ENCODE measurements at regions not wholly inside any gene's neighbourhood (a gene's known extent, or its start where the extent isn't known, plus 50 kb on each side); places are given as distances from the start of the nearest gene placed in this dataset.

- no peak for DNase-seq
Measured at GRCh38 chr13:50071379-50071778, 56.1 kb downstream of the KCNRG start.

- DNase-seq = no peak
Measured at GRCh38 chr13:50072676-50073075, 57.4 kb downstream of the KCNRG start.

- DNase-seq = no peak
Measured at GRCh38 chr13:50073340-50073739, 58.1 kb downstream of the KCNRG start.

- DNase-seq = no peak
Measured at GRCh38 chr13:50074843-50075242, 59.6 kb downstream of the KCNRG start.

- no peak for DNase-seq
Measured at GRCh38 chr13:50075619-50076097, 60.4 kb downstream of the KCNRG start.

GRCh38 chr13:50077431-50077830, 62.2 kb downstream of the KCNRG start:
- no peak for DNase-seq

- no peak for DNase-seq
Measured at GRCh38 chr13:50078231-50078894, 63.1 kb downstream of the KCNRG start.

GRCh38 chr13:50078895-50079654, 63.8 kb downstream of the KCNRG start:
- no peak for DNase-seq

GRCh38 chr13:50079655-50080202, 64.5 kb downstream of the KCNRG start:
- DNase-seq = no peak

- peak; percentile 69 for DNase-seq
Measured at GRCh38 chr13:50080203-50080910, 65.1 kb downstream of the KCNRG start.

- DNase-seq = peak; percentile 79
Measured at GRCh38 chr13:50080911-50081678, 65.9 kb downstream of the KCNRG start.

GRCh38 chr13:50081679-50082425, 66.6 kb downstream of the KCNRG start:
- DNase-seq = peak; percentile 99

- peak; percentile 86 for DNase-seq
Measured at GRCh38 chr13:50082426-50083281, 67.4 kb downstream of the KCNRG start.

GRCh38 chr13:50085063-50085462, 69.8 kb downstream of the KCNRG start:
- DNase-seq = no peak

GRCh38 chr13:50089633-50090032, 74.4 kb downstream of the KCNRG start:
- no peak for DNase-seq

GRCh38 chr13:50090211-50090610, 75.0 kb downstream of the KCNRG start:
- DNase-seq = no peak

GRCh38 chr13:50094615-50095293, 79.5 kb downstream of the KCNRG start:
- DNase-seq = no peak

- no peak for DNase-seq
Measured at GRCh38 chr13:50098693-50099092, 83.4 kb downstream of the KCNRG start.

GRCh38 chr13:50099473-50099872, 84.2 kb downstream of the KCNRG start:
- no peak for DNase-seq

GRCh38 chr13:50101590-50101989, 86.3 kb downstream of the KCNRG start:
- DNase-seq = no peak
